Muscle layer of duodenum (tissue), 2 donors: ENCODE measurements at regions not wholly inside any gene's neighbourhood (a gene's known extent, or its start where the extent isn't known, plus 50 kb on each side); places are given as distances from the start of the nearest gene placed in this dataset.

Experiments used
- H3K27ac ChIP-seq: one replicate; pipeline ENCODE4 v1.7.0; 2013; ENCODE audit warnings: mild to moderate bottlenecking, low read length
- H3K27me3 ChIP-seq: one replicate; pipeline ENCODE4 v1.7.0; 2013; ENCODE audit warnings: low read depth, mild to moderate bottlenecking, control low read depth, low read length
- H3K36me3 ChIP-seq, 2 donors: one replicate each; pipeline ENCODE4 v1.7.0; 2013; ENCODE audit warnings: low read length in 2 of 2, control low read depth in 1 of 2, mild to moderate bottlenecking in 1 of 2; ENCODE audit not compliant: insufficient read depth in 2 of 2, control insufficient read depth in 1 of 2
- H3K4me1 ChIP-seq, 2 donors: one replicate each; pipeline ENCODE4 v1.7.0; 2013; ENCODE audit warnings: low read length in 2 of 2, mild to moderate bottlenecking in 2 of 2, control low read depth in 1 of 2, moderate library complexity in 1 of 2; ENCODE audit not compliant: insufficient read depth in 2 of 2, control insufficient read depth in 1 of 2
- H3K4me3 ChIP-seq, 2 donors: one replicate each; pipeline ENCODE4 v1.7.0; 2013; ENCODE audit warnings: low read length in 2 of 2, low read depth in 1 of 2, mild to moderate bottlenecking in 1 of 2
- H3K9me3 ChIP-seq, 2 donors: one replicate each; pipeline ENCODE4 v1.7.0; 2013; ENCODE audit warnings: low read length in 2 of 2, control low read depth in 1 of 2, mild to moderate bottlenecking in 1 of 2; ENCODE audit not compliant: control insufficient read depth in 1 of 2
- donor health status: healthy.

DNA sequence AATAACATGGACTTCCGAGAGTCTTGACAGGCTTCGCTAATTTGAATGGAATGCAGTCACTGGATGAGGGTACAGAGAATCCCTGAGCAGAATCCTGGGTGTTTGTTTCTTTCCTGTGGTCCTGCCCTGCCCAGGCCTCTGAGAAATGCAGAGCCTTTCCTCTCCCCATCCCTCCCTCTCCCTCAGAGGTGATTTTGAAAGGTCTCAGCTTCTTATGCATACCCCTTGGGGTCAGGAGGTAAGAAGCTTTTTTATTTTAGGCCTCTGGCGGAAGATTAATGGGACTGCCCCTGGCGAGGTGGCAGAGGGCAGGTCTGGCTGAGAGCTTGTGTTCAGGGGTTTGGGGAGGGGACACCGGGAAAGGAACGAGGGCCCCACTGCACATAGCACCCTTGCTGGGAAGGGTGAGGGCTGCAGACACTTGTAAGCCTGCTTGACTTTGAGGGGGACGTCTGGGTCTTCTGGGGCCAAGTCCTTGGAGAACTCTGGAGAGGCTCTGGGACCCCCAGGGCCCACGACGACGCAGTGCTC is 116.5 kb upstream of the SLC45A1 start:
- H3K36me3 ChIP-seq = no peaks in the 10 kb centered on the region
- H3K4me1 ChIP-seq = peaks cover 8 to 17% of the 10 kb centered on the region in 2 donors
- H3K4me3 ChIP-seq = peak overlapping the region in 1 of 2 donors; percentile 26
- H3K9me3 ChIP-seq = no peaks in the 10 kb centered on the region
- H3K27ac ChIP-seq = peak overlapping the region; percentile 92
- no peaks in the 10 kb centered on the region for H3K27me3 ChIP-seq

- H3K4me3 ChIP-seq = no peak overlapping the region
- no peaks in the 10 kb centered on the region for H3K36me3 ChIP-seq
- peaks cover 8 to 17% of the 10 kb centered on the region in 2 donors for H3K4me1 ChIP-seq
- H3K27me3 ChIP-seq = no peaks in the 10 kb centered on the region
- H3K9me3 ChIP-seq = no peaks in the 10 kb centered on the region
- peak overlapping the region; percentile 92 for H3K27ac ChIP-seq
Measured at GRCh38 chr1:8200317-8201115, 117.4 kb upstream of the SLC45A1 start.

GRCh38 chr1:8198522-8198921 is 119.4 kb upstream of the SLC45A1 start:
- no peaks in the 10 kb centered on the region for H3K9me3 ChIP-seq

DNA sequence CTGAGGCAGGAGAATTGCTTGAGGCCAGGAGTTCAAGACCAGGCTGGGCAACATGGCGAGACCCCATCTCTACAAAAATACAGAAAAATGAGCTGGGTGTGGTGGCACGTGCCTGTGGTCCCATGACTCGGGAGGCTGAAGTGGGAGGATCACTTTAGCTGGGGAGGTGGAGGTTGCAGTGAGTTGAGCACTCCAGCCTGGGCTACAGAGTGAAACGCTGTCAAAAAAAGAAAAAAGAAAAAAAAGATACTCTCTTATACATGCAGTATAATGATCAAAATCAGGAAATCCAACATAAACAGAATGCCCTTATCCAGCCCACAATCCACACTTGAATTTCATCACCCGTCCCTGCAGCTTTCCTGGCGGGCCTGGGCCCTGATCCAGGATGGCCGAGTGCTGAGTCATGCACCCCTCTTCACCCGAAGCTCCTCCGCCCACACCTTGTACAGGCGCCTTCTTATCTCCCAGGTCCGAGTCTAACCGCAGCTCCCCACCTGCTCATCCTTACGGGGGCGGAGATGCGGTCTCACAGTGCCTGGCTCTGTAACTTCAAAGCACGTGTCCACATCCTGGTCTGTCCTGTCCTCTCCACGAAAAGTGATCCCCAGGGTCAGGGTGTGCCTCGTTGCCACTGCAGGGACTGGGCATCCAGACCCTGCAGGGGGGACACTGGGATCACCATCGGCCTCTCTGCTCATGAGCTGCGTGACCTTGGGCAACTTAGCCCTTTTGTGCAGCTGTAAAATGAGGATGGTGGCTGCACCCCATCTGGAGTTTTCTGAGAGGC is 120.2 kb upstream of the SLC45A1 start:
- no peak overlapping the region for H3K4me3 ChIP-seq
- H3K27ac ChIP-seq = no peak overlapping the region
- H3K27me3 ChIP-seq = no peaks in the 10 kb centered on the region
- H3K36me3 ChIP-seq = no peaks in the 10 kb centered on the region
- H3K9me3 ChIP-seq = no peaks in the 10 kb centered on the region
- peaks cover 4 to 13% of the 10 kb centered on the region in 2 donors for H3K4me1 ChIP-seq

More at GRCh38 chr1:8198522-8198921, 119.4 kb upstream of the SLC45A1 start:
- Histone ChIP-seq H3K4me1 (peaks cover 8 to 13% of the 10 kb centered on the region in 2 donors), H3K4me3 (no peak overlapping the region), H3K36me3 (no peaks in the 10 kb centered on the region), H3K27ac (no peak overlapping the region), H3K27me3 (no peaks in the 10 kb centered on the region)

- peaks cover 4 to 9% of the 10 kb centered on the region in 2 donors for H3K4me1 ChIP-seq
- no peak overlapping the region for H3K27ac ChIP-seq
- H3K9me3 ChIP-seq = no peaks in the 10 kb centered on the region
- no peak overlapping the region for H3K4me3 ChIP-seq
- no peaks in the 10 kb centered on the region for H3K27me3 ChIP-seq
- H3K36me3 ChIP-seq = no peaks in the 10 kb centered on the region
Measured at GRCh38 chr1:8194481-8195227, 123.3 kb upstream of the SLC45A1 start.

DNA sequence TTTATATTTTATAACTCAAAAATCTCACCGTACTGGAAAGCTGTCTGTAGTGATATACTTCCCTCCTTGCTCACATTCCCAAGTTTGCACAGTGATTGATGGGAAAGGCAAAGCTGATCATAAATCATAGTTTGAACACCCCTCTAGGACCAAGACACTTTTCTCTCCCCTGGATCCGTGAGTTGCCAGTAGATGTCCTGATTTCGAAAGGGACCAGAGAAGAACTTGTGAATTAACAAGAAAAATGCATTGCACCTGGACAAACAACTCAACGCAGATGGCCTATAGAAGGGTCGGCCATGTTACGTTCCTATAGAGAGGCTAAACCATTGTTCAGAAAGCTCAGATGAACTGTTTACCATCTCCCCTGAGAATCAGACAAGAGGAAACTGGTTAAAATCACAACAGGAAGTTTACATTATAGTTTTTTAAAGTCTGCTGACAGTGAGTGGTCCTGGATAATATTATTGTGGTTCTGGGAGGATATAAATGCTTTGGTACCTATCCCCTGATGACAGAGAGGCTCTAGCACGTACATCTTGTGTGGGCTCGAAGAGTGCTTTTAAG is 124.0 kb upstream of the SLC45A1 start:
- Histone ChIP-seq H3K27ac (no peak overlapping the region), H3K4me1 (peaks cover 4 to 9% of the 10 kb centered on the region in 2 donors), H3K27me3 (no peaks in the 10 kb centered on the region), H3K9me3 (no peaks in the 10 kb centered on the region), H3K4me3 (no peak overlapping the region), H3K36me3 (no peaks in the 10 kb centered on the region)

- H3K4me3 ChIP-seq = no peak overlapping the region
- no peaks in the 10 kb centered on the region for H3K9me3 ChIP-seq
- H3K4me1 ChIP-seq = peaks cover 0 to 3% of the 10 kb centered on the region in 2 donors
- no peaks in the 10 kb centered on the region for H3K27me3 ChIP-seq
- H3K27ac ChIP-seq = no peak overlapping the region
- no peaks in the 10 kb centered on the region for H3K36me3 ChIP-seq
Measured at GRCh38 chr1:8191474-8191873, 126.4 kb upstream of the SLC45A1 start.

DNA sequence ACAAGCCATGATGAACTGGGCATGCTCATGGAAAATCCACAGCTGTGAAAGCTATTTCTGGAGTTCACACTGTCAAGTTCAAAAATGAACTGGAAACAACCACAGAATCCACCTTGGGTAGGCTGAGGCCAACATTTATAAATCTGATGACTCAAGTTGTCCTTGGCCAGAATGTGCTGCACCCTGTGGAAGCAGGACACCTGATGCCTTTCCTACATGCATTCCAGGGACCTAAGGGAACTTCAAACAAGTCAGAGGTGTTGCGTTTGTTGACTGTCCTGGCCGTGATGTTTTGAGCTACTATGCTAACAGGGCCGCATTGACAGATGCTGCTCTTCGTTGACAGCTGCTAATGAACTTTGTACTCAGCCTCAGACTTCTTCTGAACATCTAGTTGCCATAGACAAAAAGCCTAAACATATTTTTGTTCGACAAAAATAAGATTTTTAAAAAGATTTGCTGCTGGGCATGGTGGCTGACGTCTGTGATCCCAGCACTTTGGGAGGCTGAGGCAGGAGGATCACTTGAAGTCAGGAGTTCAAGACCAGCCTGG is 127.9 kb upstream of the SLC45A1 start:
- no peaks in the 10 kb centered on the region for H3K36me3 ChIP-seq
- no peaks in the 10 kb centered on the region for H3K9me3 ChIP-seq
- no peak overlapping the region for H3K27ac ChIP-seq
- H3K27me3 ChIP-seq = no peaks in the 10 kb centered on the region
- H3K4me3 ChIP-seq = no peak overlapping the region
- peaks cover 0 to 3% of the 10 kb centered on the region in 2 donors for H3K4me1 ChIP-seq

DNA sequence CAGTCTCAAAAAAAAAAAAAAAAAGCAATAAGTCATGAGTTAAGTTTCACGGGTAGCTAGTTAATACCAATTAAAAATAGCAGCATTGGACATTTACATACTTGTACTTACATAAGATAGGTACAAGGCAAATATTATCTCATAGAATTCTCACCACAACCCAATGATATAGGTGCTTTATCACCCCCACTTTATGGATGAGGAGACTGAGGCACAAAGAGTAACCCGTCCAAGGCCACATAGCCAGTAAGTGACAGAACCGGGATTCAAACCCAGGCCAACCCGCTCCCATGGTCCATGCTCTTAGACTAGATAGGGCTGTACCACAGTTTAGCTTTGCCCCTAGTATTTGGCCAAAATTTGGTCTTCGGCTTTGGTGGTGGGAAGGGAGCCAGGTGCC is 132.5 kb upstream of the SLC45A1 start:
- H3K27me3 ChIP-seq = no peaks in the 10 kb centered on the region
- H3K4me3 ChIP-seq = no peak overlapping the region
- H3K4me1 ChIP-seq = peaks cover 0 to 3% of the 10 kb centered on the region in 2 donors
- no peaks in the 10 kb centered on the region for H3K9me3 ChIP-seq
- H3K36me3 ChIP-seq = no peaks in the 10 kb centered on the region
- H3K27ac ChIP-seq = no peak overlapping the region

- no peak overlapping the region for H3K27ac ChIP-seq
- no peaks in the 10 kb centered on the region for H3K4me1 ChIP-seq
- no peak overlapping the region for H3K4me3 ChIP-seq
- H3K27me3 ChIP-seq = no peaks in the 10 kb centered on the region
- H3K9me3 ChIP-seq = peaks cover 0 to under 1% of the 10 kb centered on the region in 2 donors
- H3K36me3 ChIP-seq = no peaks in the 10 kb centered on the region
Measured at GRCh38 chr1:8184301-8184700, 133.6 kb upstream of the SLC45A1 start.
